ELR (cell line): ENCODE measurements at regions not wholly inside any gene's neighbourhood (a gene's known extent, or its start where the extent isn't known, plus 50 kb on each side); places are given as distances from the start of the nearest gene placed in this dataset.
A peak's percentile ranks its signal among the peaks of the same experiment; 100 is the strongest.
"Not testable (repeated sequence)": the region's sequence is repeated elsewhere in the genome, so short reads cannot be mapped to it uniquely, and the experiment has no call there.

Experiments
- DNase-seq: peaks from one replicate; pipeline ENCODE4 v3.0.0-alpha.2; 2015; ENCODE audit warnings: low read depth

DNA sequence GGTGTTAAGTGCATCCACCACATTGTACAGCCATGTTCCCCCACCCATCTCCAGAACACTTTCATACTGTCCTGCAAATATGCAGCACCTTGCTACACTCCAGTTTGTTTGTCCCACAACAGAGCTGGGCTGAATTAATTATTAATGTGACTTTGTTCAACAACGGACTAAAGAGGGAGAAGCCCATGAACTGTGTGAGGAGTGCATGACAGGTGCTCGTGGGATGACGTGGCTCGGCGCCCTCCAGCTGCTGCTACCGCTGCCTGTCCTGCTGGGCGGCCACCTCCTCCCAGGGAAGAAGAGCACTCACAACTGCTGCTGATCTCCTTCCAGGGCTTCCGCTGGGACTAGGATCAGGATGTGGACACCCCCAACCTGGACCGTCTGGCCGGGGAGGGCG, 111.2 kb upstream of the DEFB108B start:
- not testable (repeated sequence) for DNase-seq

- DNase-seq = not testable (repeated sequence)
These were observed 109.0 kb upstream of the DEFB108B start for GRCh38 chr11:71723991-71724390.

DNA sequence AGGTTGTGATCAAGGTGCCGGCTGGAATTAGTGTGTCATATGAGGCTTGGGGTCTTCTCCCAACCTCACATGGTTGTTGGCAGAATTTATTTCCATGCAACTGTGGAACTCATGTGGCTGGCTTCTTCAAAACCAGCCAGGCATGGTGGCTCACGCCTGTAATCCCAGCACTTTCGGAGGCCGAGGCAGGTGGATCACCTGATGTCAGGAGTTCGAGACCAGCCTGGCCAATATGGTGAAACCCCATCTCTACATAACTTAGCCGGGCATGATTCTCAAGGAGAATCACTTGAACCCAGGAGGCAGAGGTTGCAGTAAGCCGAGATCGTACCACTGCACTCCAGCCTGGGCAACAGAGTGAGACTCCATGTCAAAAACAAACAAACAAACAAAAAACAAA, 102.3 kb upstream of the DEFB108B start:
- not testable (repeated sequence) for DNase-seq

DNA sequence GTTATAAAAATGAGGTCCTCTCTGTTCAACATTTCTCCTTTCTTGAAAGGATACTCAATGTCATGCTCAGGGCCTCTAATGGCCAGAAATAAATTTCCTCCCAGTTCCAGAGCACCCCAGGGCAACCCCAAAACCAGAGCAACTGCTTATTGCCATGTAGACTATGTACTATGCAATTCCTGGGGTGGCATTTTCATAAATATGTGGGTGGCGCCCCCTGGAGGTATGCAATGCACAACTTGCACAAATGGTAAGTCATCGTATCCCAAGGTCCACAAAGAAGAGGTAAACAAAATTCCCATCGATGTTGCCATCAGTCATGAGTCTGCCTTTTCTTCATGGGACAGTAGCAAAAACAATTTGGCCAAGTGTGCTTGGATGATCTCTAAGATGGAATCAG, 98.6 kb upstream of the DEFB108B start:
- peak; percentile 1 for DNase-seq

DNA sequence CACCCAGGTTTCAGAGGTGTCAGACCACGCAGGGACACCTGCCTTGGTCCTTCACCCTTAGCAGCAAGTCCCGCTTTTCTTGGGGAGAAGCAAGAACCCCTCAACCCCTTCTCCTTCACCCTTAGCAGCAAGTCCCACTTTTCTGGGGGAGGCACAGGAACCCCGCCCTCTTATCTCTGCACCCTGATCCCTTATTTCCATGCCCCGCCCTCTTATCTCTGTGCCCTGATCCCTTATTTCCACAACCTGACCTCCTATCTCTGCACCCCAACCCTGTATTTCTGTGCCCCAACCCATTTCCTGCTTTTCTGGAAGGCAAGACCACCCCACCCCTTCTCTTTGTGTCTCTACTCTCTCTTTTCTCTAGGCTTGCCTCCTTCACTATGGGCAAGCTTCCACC, 94.7 kb upstream of the DEFB108B start:
- DNase-seq = not testable (repeated sequence)

DNA sequence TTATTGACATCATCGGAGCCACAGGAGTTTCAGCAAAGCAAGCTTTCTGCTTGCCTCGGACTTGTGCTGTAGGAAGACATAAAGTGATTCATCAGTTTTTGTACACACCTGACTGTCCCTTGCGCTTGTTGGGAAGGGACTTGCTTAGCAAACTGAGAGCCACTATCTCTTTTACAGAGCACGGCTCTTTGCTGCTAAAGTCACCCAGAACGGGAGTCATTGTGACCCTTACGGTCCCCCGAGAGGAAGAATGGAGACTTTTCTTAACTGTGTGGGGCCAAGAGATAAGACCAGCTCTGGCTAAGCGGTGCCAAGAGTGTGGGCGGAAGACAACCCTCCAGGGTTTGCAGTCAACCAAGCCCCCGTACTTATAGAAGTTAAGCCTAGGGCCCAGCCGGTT, 89.6 kb upstream of the DEFB108B start:
- DNase-seq = not testable (repeated sequence)

DNA sequence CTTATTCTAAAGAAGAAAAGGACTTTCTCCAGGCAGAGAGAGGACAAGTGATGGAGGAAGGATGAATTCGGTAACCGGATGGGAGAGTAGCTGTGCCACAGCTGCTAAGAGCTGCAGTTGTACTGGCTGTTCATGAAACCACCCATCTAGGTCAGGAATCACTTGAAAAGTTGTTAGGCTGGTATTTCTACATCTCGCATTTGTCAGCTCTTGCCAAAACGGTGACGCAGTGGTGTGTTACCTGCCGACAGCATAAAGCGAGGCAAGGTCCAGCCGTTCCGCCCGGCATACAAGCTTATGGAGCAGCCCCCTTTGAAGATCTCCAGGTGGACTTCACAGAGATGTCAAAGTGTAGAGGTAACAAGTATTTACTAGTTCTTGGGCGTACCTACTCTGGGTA, 87.3 kb upstream of the DEFB108B start:
- not testable (repeated sequence) for DNase-seq

DNA sequence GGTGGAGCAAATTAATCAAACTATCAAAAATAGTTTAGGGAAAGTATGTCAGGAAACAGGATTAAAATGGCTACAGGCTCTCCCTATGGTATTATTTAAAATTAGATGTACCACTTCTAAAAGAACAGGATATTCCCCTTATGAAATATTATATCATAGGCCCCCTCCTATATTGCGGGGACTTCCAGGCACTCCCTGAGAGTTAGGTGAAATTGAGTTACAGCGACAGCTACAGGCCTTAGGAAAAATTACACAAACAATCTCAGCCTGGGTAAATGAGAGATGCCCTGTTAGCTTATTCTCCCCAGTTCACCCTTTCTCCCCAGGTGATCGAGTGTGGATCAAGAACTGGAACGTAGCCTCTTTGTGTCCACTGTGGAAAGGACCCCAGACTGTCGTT, 86.7 kb upstream of the DEFB108B start:
- DNase-seq = not testable (repeated sequence)

- DNase-seq = peak; percentile 13
These were observed 83.9 kb upstream of the DEFB108B start for GRCh38 chr11:71748965-71749620.

DNA sequence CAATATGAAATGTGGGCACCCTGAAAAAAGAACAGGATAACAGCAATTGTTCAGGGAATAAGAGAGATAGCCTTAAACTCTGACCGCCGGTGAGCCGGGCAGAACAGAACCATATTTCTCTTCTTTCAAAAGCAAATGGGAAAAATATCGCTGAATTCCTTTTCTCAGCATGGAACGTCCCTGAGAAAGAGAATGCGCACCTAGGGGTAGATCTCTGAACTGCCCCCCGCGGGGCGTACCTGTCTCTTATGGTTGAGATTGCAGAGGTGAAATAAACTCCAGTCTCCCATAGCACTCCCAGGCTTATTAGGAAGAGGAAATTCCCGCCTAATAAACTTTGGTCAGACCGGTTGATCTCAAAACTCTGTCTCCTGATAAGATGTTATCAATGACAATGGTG, 82.1 kb upstream of the DEFB108B start:
- DNase-seq = not testable (repeated sequence)

DNA sequence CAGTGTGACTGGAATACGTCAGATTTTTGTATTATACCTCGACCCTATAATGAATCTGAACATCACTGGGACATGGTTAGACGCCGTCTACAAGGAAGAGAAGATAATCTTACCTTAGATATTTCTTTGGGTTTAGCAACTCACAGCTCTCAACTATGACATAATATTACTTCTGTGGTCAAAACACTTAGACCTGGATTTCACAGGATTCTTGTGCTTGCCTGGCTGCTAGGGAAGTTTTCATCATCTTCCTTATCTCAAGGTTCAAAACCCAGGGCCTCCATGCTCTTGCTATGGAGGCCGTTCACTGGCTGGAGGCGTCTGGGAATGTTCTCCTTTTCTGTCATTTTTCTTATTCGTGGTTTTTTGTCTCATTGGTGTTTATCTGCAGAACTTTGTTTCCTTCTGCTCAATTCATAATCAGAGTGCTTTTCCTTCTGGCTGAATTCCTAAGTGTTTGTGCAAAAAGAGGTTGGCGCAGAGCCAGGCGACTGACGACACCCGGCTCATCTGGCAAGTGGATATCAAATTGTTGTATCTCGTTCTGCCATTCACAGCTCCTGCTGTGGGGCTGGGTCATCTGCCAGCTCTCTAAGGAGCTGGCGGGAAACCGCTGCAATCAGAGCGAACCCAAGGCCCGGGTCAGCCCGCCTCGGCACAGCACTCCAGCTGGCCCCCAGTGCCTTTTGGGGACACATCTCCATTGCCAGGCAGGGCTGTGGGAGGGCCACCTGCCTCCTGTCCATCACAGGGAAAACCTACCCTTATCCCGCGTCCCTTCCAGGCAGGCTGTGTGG, 68.1 kb upstream of the DEFB108B start:
- DNase-seq = not testable (repeated sequence)

GRCh38 chr11:71767016-71767415, 66.0 kb upstream of the DEFB108B start:
- not testable (repeated sequence) for DNase-seq

DNA sequence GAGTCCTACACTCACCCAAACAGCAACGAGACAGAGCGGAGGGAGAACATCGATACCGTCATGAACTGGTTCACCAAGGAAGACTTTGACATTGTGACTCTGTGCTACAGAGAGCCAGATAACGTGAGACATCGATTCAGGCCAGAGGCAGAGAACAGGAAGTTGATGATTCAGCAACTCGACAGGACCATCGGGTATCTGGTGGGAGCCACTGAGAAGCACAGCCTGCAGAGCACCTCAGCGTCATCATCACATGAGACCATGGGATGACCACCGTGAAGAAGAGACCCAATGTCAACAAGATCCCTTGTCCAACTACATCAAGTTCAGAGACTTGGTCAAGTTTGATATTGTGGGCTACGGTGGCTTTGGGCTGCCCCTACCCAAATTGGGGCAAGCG, 60.8 kb upstream of the DEFB108B start:
- DNase-seq = not testable (repeated sequence)

GRCh38 chr11:71774603-71775222, 58.3 kb upstream of the DEFB108B start:
- DNase-seq = no peak

- DNase-seq = not testable (repeated sequence)
These were observed 52.9 kb upstream of the DEFB108B start for GRCh38 chr11:71780116-71780515.

DNA sequence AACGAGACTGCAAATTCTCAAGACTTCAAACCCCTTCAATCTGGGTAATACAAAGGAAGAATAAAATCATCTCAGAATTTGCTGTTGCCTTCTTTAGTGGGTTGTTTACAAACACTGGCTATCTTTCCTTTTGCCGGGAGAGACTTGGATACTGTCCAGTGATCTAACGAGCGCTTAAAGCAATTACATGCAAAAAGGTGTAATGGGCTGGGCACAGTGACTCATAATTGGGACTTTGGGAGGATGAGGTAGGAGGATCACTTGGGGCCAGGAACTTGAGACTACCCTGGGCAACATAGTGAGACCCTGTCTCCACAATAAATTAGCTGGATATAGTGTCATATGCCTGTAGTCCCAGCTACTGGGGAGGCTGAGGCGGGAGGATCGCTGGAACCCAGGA, 52.2 kb upstream of the DEFB108B start:
- DNase-seq = not testable (repeated sequence)

DNA sequence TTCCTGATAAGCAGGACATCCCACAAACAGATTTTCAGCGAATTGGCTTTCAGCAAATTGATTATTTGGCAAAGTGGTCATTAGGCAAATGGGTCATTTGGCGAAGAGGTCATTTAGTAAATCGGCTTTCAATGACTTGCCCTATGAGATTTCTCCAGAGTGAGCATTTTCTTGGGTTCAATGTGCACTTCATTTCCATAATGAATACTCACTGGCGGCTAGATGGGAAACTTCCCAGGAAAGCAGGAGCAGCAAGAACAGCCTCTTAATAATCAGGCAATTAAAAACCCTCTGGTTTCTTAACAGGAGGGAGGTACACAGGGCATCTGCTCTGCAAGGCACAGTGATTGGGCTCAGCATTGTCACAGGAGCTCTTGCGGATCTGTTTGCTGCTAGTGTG, 51.5 kb upstream of the DEFB108B start:
- not testable (repeated sequence) for DNase-seq

- not testable (repeated sequence) for DNase-seq
These were observed 50.7 kb upstream of the DEFB108B start for GRCh38 chr11:71782229-71782861.

DNA sequence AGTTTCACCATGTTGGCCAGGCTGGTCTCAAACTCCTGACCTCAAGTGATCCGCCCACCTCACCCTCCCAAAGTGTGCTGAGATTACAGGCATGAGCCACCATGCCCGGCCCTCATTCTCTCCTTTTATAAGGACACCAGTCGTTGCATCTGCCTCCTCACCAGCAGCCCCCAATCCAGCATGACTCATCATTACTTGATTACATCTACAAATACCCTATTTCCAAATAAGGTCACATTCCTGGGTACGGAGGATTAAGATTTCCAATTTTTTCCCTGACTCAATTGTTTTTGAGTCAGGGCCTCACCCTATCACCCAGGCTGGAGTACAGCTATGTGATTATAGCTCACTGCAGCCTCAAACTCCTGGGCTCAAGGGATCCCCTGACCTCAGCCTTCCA, 49.8 kb upstream of the DEFB108B start:
- DNase-seq = peak; percentile 71
